K562 (cell line): ENCODE measurements at regions not wholly inside any gene's neighbourhood (a gene's known extent, or its start where the extent isn't known, plus 50 kb on each side); places are given as distances from the start of the nearest gene placed in this dataset.

Experiments used
- FOXK1 ChIP-seq: sonication (generic); formaldehyde crosslinking; IDR thresholded peaks from 2 replicates; pipeline ENCODE4 v1.8.0; 2022; ENCODE audit warnings: missing genetic modification reagents, mild to moderate bottlenecking, borderline replicate concordance
- HOXB6 ChIP-seq: fragments of 250-450 bp; sonication (Bioruptor Pico); IDR thresholded peaks from 2 replicates; pipeline ENCODE4 v1.5.1; 2022; ENCODE audit warnings: mild to moderate bottlenecking, borderline replicate concordance
- ILK ChIP-seq: fragments of 450-650 bp; IDR thresholded peaks from 2 replicates; pipeline ENCODE4 v1.6.1; 2016; ENCODE audit warnings: missing genetic modification characterization, low read depth, mild to moderate bottlenecking, missing compliant biosample characterization, moderate library complexity, borderline replicate concordance
- PHF20 ChIP-seq: fragments of 450-650 bp; IDR thresholded peaks from 2 replicates; pipeline ENCODE4 v1.6.1; 2018; ENCODE audit not compliant: partially characterized antibody
- SRSF9 ChIP-seq: fragments of 200-400 bp; formaldehyde crosslinking; IDR thresholded peaks from 2 replicates; pipeline ENCODE4 v1.6.1; 2017; ENCODE audit warnings: low read depth, low read length, borderline replicate concordance
- ZBTB7A ChIP-seq: IDR thresholded peaks from 2 replicates; pipeline ENCODE4 v1.6.1; 2011; ENCODE audit warnings: low read depth, mild to moderate bottlenecking, low read length, moderate library complexity, borderline replicate concordance; ENCODE audit not compliant: control insufficient read depth
- ZNF12 ChIP-seq: sonication (generic); formaldehyde crosslinking; IDR thresholded peaks from 2 replicates; pipeline ENCODE4 v1.4.0; 2020; ENCODE audit warnings: mild to moderate bottlenecking, missing genetic modification reagents
- ZNF121 ChIP-seq: sonication (generic); formaldehyde crosslinking; conservative IDR thresholded peaks from 2 replicates; pipeline ENCODE4 v1.8.0; 2022; ENCODE audit warnings: missing genetic modification reagents
- ZNF3 ChIP-seq: fragments of 250-450 bp; sonication (Bioruptor Pico); IDR thresholded peaks from 2 replicates; pipeline ENCODE4 v1.5.0; 2021; ENCODE audit warnings: mild to moderate bottlenecking, moderate library complexity
- TF ChIP-seq, protein P1 (sequence below): fragments of 450-650 bp; IDR thresholded peaks from 2 replicates; pipeline ENCODE4 v1.6.1; 2016; ENCODE audit warnings: mild to moderate bottlenecking, moderate library complexity
- TF ChIP-seq, protein P2 (sequence below): fragments of 250-450 bp; sonication (Bioruptor Pico); IDR thresholded peaks from 2 replicates; pipeline ENCODE4 v1.4.0; 2020

GRCh38 chr4:34432706-34433105, 1811.6 kb downstream of the ARAP2 start (continued):
- TF ChIP-seq, protein P1, sequence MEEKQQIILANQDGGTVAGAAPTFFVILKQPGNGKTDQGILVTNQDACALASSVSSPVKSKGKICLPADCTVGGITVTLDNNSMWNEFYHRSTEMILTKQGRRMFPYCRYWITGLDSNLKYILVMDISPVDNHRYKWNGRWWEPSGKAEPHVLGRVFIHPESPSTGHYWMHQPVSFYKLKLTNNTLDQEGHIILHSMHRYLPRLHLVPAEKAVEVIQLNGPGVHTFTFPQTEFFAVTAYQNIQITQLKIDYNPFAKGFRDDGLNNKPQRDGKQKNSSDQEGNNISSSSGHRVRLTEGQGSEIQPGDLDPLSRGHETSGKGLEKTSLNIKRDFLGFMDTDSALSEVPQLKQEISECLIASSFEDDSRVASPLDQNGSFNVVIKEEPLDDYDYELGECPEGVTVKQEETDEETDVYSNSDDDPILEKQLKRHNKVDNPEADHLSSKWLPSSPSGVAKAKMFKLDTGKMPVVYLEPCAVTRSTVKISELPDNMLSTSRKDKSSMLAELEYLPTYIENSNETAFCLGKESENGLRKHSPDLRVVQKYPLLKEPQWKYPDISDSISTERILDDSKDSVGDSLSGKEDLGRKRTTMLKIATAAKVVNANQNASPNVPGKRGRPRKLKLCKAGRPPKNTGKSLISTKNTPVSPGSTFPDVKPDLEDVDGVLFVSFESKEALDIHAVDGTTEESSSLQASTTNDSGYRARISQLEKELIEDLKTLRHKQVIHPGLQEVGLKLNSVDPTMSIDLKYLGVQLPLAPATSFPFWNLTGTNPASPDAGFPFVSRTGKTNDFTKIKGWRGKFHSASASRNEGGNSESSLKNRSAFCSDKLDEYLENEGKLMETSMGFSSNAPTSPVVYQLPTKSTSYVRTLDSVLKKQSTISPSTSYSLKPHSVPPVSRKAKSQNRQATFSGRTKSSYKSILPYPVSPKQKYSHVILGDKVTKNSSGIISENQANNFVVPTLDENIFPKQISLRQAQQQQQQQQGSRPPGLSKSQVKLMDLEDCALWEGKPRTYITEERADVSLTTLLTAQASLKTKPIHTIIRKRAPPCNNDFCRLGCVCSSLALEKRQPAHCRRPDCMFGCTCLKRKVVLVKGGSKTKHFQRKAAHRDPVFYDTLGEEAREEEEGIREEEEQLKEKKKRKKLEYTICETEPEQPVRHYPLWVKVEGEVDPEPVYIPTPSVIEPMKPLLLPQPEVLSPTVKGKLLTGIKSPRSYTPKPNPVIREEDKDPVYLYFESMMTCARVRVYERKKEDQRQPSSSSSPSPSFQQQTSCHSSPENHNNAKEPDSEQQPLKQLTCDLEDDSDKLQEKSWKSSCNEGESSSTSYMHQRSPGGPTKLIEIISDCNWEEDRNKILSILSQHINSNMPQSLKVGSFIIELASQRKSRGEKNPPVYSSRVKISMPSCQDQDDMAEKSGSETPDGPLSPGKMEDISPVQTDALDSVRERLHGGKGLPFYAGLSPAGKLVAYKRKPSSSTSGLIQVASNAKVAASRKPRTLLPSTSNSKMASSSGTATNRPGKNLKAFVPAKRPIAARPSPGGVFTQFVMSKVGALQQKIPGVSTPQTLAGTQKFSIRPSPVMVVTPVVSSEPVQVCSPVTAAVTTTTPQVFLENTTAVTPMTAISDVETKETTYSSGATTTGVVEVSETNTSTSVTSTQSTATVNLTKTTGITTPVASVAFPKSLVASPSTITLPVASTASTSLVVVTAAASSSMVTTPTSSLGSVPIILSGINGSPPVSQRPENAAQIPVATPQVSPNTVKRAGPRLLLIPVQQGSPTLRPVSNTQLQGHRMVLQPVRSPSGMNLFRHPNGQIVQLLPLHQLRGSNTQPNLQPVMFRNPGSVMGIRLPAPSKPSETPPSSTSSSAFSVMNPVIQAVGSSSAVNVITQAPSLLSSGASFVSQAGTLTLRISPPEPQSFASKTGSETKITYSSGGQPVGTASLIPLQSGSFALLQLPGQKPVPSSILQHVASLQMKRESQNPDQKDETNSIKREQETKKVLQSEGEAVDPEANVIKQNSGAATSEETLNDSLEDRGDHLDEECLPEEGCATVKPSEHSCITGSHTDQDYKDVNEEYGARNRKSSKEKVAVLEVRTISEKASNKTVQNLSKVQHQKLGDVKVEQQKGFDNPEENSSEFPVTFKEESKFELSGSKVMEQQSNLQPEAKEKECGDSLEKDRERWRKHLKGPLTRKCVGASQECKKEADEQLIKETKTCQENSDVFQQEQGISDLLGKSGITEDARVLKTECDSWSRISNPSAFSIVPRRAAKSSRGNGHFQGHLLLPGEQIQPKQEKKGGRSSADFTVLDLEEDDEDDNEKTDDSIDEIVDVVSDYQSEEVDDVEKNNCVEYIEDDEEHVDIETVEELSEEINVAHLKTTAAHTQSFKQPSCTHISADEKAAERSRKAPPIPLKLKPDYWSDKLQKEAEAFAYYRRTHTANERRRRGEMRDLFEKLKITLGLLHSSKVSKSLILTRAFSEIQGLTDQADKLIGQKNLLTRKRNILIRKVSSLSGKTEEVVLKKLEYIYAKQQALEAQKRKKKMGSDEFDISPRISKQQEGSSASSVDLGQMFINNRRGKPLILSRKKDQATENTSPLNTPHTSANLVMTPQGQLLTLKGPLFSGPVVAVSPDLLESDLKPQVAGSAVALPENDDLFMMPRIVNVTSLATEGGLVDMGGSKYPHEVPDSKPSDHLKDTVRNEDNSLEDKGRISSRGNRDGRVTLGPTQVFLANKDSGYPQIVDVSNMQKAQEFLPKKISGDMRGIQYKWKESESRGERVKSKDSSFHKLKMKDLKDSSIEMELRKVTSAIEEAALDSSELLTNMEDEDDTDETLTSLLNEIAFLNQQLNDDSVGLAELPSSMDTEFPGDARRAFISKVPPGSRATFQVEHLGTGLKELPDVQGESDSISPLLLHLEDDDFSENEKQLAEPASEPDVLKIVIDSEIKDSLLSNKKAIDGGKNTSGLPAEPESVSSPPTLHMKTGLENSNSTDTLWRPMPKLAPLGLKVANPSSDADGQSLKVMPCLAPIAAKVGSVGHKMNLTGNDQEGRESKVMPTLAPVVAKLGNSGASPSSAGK: no peak
- TF ChIP-seq SRSF9 (no peak), PHF20 (no peak), ZBTB7A (no peak), ILK (tag) (no peak), ZNF3 (CRISPR knock-in tag) (no peak), ZNF121 (CRISPR knock-in tag) (no peak), ZNF12 (CRISPR knock-in tag) (no peak), FOXK1 (CRISPR knock-in tag) (no peak), HOXB6 (CRISPR knock-in tag) (no peak)
- TF ChIP-seq, protein P2, sequence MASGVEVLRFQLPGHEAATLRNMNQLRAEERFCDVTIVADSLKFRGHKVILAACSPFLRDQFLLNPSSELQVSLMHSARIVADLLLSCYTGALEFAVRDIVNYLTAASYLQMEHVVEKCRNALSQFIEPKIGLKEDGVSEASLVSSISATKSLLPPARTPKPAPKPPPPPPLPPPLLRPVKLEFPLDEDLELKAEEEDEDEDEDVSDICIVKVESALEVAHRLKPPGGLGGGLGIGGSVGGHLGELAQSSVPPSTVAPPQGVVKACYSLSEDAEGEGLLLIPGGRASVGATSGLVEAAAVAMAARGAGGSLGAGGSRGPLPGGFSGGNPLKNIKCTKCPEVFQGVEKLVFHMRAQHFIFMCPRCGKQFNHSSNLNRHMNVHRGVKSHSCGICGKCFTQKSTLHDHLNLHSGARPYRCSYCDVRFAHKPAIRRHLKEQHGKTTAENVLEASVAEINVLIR: no peak
